ENCODE measurements at regions not wholly inside any gene's neighbourhood (a gene's known extent, or its start where the extent isn't known, plus 50 kb on each side); places are given as distances from the start of the nearest gene placed in this dataset.

DNA sequence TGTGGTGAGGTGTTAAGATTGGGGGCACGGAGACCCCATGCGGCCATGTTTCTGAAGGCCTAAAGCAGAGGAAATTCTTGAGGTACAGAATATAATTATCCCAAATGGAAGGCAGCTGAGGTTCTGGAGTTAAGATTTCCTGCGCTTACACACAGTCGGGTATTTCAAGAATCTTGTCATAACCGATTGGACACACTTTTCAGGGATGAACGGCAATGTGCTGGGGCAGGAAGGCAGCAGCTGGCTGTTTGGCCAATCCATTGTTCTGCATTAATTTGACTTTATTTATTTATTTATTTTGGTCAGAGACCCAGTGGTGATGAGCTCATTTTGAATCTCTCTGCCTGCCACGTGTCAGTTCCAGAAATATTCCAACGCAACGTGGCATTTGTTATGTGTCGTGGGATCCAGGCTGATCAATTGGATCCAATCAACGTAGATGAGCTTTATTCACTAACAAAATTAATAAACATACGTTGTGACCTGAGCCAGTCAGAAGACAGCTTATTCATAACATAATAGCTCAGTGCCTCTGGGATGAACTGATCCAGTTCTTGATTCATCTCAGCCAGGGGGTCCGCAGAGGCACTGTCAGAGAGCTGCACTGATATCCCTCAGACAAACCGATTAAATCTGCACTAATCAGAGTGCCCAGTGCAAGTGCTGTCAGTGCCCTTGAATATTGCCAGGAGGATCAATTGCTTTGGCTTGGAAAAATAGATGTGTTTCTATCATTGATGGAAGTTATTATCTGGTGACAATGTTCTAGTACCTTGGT is 181.0 kb downstream of the KTN1 start:
- Histone ChIP-seq H3K27ac (ENCODE audit: low read length) (no peak overlapping the region), H3K9ac (ENCODE audit: low read length) (no peak overlapping the region), H4K20me1 (ENCODE audit: insufficient read depth, low read depth, low read length) (no peaks in the 10 kb centered on the region), H3K4me1 (ENCODE audit: low read length) (no peaks in the 10 kb centered on the region), H3K9me3 (ENCODE audit: low read length) (no peaks in the 10 kb centered on the region), H3K36me3 (ENCODE audit: insufficient read depth, low read length) (no peaks in the 10 kb centered on the region), H3K4me3 (ENCODE audit: low read length) (no peak overlapping the region), H3K9me2 (replicated peaks; ENCODE audit: insufficient read depth, low read length) (no peaks in the 10 kb centered on the region), H3K79me2 (ENCODE audit: low read length) (no peaks in the 10 kb centered on the region), H3K27me3 (ENCODE audit: low read length) (no peaks in the 10 kb centered on the region), H3K4me2 (ENCODE audit: low read depth, low read length, poor library complexity, severe bottlenecking) (no peak overlapping the region), H2AFZ (ENCODE audit: low read length) (no peak overlapping the region)
- no peak for DNase-seq

DNA sequence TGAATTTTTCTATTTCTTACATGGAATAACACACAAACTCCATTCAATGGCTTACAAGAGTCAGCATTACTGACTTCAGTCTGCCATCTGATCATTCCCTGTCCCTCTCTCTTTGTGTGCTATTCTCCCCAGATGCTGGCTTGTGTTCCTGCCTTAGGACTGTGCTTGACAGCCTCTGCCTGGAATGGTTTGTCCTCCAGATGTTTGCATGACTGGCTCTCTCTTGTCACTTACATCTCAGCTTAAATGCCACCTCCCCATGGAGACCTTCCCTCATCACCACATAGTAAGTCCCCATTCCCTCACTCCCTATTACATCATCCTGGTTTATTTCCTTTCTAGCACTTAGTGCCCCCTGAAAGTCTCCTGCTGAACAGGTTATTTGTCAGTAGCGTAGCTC is 181.6 kb downstream of the KTN1 start:
- Histone ChIP-seq H3K4me3 (ENCODE audit: low read length) (no peak overlapping the region), H3K4me1 (ENCODE audit: low read length) (no peaks in the 10 kb centered on the region), H3K79me2 (ENCODE audit: low read length) (no peaks in the 10 kb centered on the region), H4K20me1 (ENCODE audit: insufficient read depth, low read depth, low read length) (no peaks in the 10 kb centered on the region), H3K27ac (ENCODE audit: low read length) (no peak overlapping the region), H3K9ac (ENCODE audit: low read length) (no peak overlapping the region), H3K36me3 (ENCODE audit: insufficient read depth, low read length) (no peaks in the 10 kb centered on the region), H3K9me2 (replicated peaks; ENCODE audit: insufficient read depth, low read length) (no peaks in the 10 kb centered on the region), H3K4me2 (ENCODE audit: low read depth, low read length, poor library complexity, severe bottlenecking) (no peak overlapping the region), H2AFZ (ENCODE audit: low read length) (no peak overlapping the region), H3K27me3 (ENCODE audit: low read length) (no peaks in the 10 kb centered on the region), H3K9me3 (ENCODE audit: low read length) (no peaks in the 10 kb centered on the region)
- DNase-seq: no peak

DNA sequence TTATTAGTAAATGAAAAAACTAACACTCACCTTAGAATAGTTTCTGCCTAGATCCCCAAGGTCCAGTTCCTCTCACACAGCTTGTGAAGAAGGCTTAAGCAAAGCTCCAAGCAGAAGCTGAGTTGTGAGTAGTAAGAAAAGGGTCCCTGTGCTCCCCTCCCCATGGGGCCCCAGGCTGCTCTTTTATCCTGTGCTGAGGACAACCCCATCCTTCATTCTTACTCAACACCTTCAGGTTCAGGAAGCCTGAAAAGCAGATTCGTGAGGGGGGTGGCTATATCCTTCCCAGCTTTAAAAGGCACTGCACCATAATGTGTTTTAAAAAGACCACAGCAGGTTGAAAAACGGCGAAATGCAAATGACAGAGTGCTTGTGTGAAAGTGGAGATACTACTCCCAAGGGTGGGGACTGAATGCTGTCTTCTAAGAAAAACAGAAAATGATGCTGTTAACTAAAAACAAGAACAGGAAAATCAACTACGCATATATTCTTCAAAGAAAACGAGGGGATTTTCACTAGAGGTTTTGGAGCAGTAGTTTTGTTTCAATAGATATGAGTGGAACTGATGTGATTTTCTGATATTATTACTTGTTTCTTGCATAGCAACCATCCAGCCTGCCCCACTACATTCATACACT is 182.7 kb downstream of the KTN1 start:
- Histone ChIP-seq H4K20me1 (ENCODE audit: insufficient read depth, low read depth, low read length) (no peaks in the 10 kb centered on the region), H2AFZ (ENCODE audit: low read length) (no peak overlapping the region), H3K36me3 (ENCODE audit: insufficient read depth, low read length) (no peaks in the 10 kb centered on the region), H3K9ac (ENCODE audit: low read length) (no peak overlapping the region), H3K79me2 (ENCODE audit: low read length) (no peaks in the 10 kb centered on the region), H3K27ac (ENCODE audit: low read length) (no peak overlapping the region), H3K4me3 (ENCODE audit: low read length) (no peak overlapping the region), H3K27me3 (ENCODE audit: low read length) (no peaks in the 10 kb centered on the region), H3K4me1 (ENCODE audit: low read length) (no peaks in the 10 kb centered on the region), H3K4me2 (ENCODE audit: low read depth, low read length, poor library complexity, severe bottlenecking) (no peak overlapping the region), H3K9me3 (ENCODE audit: low read length) (no peaks in the 10 kb centered on the region), H3K9me2 (replicated peaks; ENCODE audit: insufficient read depth, low read length) (no peaks in the 10 kb centered on the region)
- DNase-seq: no peak

DNA sequence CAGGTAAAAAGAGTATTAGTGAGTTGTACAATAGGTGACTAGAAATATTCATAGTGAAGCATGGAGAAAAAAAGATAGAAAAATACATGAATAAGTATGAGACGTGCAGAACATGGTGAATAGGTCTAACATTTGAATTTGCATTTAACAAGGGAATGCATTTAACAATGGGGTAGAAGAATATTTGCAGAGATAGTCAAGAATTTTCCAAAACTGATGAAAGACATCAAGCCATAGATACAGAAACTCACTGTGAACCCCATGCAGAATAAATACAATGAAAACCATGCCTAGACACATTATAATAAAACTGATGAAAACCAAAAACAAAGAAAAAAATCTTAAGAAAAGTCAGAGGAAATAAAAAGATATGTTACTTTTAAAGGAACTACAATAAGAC is 184.8 kb downstream of the KTN1 start:
- no peaks in the 10 kb centered on the region for H3K9me3 ChIP-seq (ENCODE audit: low read length)
- H3K79me2 ChIP-seq (ENCODE audit: low read length): no peaks in the 10 kb centered on the region
- no peak overlapping the region for H3K27ac ChIP-seq (ENCODE audit: low read length)
- H4K20me1 ChIP-seq (ENCODE audit: insufficient read depth, low read depth, low read length): no peaks in the 10 kb centered on the region
- DNase-seq: no peak
- no peak overlapping the region for H3K4me3 ChIP-seq (ENCODE audit: low read length)
- no peaks in the 10 kb centered on the region for H3K27me3 ChIP-seq (ENCODE audit: low read length)
- no peaks in the 10 kb centered on the region for H3K4me1 ChIP-seq (ENCODE audit: low read length)
- H3K36me3 ChIP-seq (ENCODE audit: insufficient read depth, low read length): no peaks in the 10 kb centered on the region
- H2AFZ ChIP-seq (ENCODE audit: low read length): no peak overlapping the region
- no peak overlapping the region for H3K4me2 ChIP-seq (ENCODE audit: low read depth, low read length, poor library complexity, severe bottlenecking)
- no peaks in the 10 kb centered on the region for H3K9me2 ChIP-seq (replicated peaks; ENCODE audit: insufficient read depth, low read length)
- H3K9ac ChIP-seq (ENCODE audit: low read length): no peak overlapping the region

DNA sequence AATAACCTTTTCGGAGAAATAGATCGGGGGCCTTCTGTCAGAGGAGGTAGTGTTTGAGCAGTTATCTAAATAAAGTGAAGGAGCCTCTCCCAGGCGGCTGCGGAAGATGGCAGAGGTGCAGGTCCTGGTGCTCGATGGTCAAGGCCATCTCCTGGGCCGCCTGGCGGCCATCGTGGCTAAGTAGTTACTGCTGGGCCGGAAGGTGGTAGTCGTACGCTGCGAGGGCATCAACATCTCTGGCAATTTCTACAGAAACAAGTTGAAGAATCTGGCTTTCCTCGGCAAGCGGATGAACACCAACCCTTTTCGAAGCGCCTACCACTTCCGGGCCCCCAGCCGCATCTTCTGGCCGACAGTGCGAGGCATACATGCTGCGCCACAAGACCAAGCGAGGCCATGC is 186.1 kb downstream of the KTN1 start:
- H3K27ac ChIP-seq (ENCODE audit: low read length): no peak overlapping the region
- H3K27me3 ChIP-seq (ENCODE audit: low read length): no peaks in the 10 kb centered on the region
- no peak overlapping the region for H3K4me2 ChIP-seq (ENCODE audit: low read depth, low read length, poor library complexity, severe bottlenecking)
- H3K9ac ChIP-seq (ENCODE audit: low read length): no peak overlapping the region
- H4K20me1 ChIP-seq (ENCODE audit: insufficient read depth, low read depth, low read length): no peaks in the 10 kb centered on the region
- no peak overlapping the region for H2AFZ ChIP-seq (ENCODE audit: low read length)
- H3K9me2 ChIP-seq (replicated peaks; ENCODE audit: insufficient read depth, low read length): no peaks in the 10 kb centered on the region
- H3K9me3 ChIP-seq (ENCODE audit: low read length): no peaks in the 10 kb centered on the region
- H3K36me3 ChIP-seq (ENCODE audit: insufficient read depth, low read length): no peaks in the 10 kb centered on the region
- no peaks in the 10 kb centered on the region for H3K79me2 ChIP-seq (ENCODE audit: low read length)
- H3K4me3 ChIP-seq (ENCODE audit: low read length): no peak overlapping the region
- no peak for DNase-seq
- no peaks in the 10 kb centered on the region for H3K4me1 ChIP-seq (ENCODE audit: low read length)

DNA sequence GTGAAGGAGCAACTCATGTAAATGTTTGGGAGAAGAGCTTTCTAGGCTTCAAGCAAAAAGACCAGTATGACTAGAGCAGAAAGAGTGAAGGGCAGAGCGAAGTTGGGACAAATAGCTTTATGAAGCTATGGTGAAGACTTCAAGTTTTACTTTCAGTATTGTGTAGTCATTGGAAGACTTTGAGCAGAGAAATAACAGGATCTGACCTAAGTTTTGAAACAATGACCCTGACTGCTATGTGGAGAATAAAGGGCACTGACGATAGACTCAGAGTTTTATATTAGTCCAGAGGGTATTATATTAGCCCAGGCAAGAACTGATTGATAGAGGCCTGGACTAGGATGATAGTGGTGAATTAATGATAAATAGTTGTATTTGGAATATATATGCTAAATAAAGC is 187.3 kb downstream of the KTN1 start:
- H3K27ac ChIP-seq (ENCODE audit: low read length): no peak overlapping the region
- no peaks in the 10 kb centered on the region for H3K4me1 ChIP-seq (ENCODE audit: low read length)
- no peaks in the 10 kb centered on the region for H3K27me3 ChIP-seq (ENCODE audit: low read length)
- no peaks in the 10 kb centered on the region for H3K9me3 ChIP-seq (ENCODE audit: low read length)
- H3K79me2 ChIP-seq (ENCODE audit: low read length): no peaks in the 10 kb centered on the region
- DNase-seq: no peak
- no peaks in the 10 kb centered on the region for H3K36me3 ChIP-seq (ENCODE audit: insufficient read depth, low read length)
- H3K9me2 ChIP-seq (replicated peaks; ENCODE audit: insufficient read depth, low read length): no peaks in the 10 kb centered on the region
- H4K20me1 ChIP-seq (ENCODE audit: insufficient read depth, low read depth, low read length): no peaks in the 10 kb centered on the region
- no peak overlapping the region for H3K4me3 ChIP-seq (ENCODE audit: low read length)
- no peak overlapping the region for H2AFZ ChIP-seq (ENCODE audit: low read length)
- H3K4me2 ChIP-seq (ENCODE audit: low read depth, low read length, poor library complexity, severe bottlenecking): no peak overlapping the region
- H3K9ac ChIP-seq (ENCODE audit: low read length): no peak overlapping the region

DNA sequence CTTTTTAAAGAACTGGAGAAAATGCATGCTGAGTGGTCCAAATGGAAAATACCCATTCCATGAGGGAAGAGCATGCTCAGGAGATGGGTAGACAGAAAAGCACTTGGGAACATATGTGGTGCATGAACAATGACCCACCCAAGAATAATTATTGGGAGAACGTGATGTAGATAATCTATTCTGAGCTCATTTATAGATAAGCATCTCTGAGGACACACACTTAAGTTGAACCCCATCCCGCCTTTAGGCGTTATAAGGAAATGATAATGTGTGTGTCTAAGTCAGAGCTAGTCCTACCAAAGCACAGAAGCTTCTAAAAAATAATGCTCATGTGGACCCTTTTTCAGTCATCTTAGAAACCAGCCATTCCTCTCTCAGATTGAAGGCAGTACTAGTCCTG is 189.9 kb downstream of the KTN1 start:
- no peak overlapping the region for H3K9ac ChIP-seq (ENCODE audit: low read length)
- no peak overlapping the region for H2AFZ ChIP-seq (ENCODE audit: low read length)
- no peaks in the 10 kb centered on the region for H3K4me1 ChIP-seq (ENCODE audit: low read length)
- H3K4me3 ChIP-seq (ENCODE audit: low read length): no peak overlapping the region
- no peak for DNase-seq
- H3K79me2 ChIP-seq (ENCODE audit: low read length): no peaks in the 10 kb centered on the region
- no peak overlapping the region for H3K27ac ChIP-seq (ENCODE audit: low read length)
- H4K20me1 ChIP-seq (ENCODE audit: insufficient read depth, low read depth, low read length): no peaks in the 10 kb centered on the region
- H3K4me2 ChIP-seq (ENCODE audit: low read depth, low read length, poor library complexity, severe bottlenecking): no peak overlapping the region
- H3K36me3 ChIP-seq (ENCODE audit: insufficient read depth, low read length): no peaks in the 10 kb centered on the region
- no peaks in the 10 kb centered on the region for H3K27me3 ChIP-seq (ENCODE audit: low read length)
- H3K9me2 ChIP-seq (replicated peaks; ENCODE audit: insufficient read depth, low read length): no peaks in the 10 kb centered on the region
- no peaks in the 10 kb centered on the region for H3K9me3 ChIP-seq (ENCODE audit: low read length)

DNA sequence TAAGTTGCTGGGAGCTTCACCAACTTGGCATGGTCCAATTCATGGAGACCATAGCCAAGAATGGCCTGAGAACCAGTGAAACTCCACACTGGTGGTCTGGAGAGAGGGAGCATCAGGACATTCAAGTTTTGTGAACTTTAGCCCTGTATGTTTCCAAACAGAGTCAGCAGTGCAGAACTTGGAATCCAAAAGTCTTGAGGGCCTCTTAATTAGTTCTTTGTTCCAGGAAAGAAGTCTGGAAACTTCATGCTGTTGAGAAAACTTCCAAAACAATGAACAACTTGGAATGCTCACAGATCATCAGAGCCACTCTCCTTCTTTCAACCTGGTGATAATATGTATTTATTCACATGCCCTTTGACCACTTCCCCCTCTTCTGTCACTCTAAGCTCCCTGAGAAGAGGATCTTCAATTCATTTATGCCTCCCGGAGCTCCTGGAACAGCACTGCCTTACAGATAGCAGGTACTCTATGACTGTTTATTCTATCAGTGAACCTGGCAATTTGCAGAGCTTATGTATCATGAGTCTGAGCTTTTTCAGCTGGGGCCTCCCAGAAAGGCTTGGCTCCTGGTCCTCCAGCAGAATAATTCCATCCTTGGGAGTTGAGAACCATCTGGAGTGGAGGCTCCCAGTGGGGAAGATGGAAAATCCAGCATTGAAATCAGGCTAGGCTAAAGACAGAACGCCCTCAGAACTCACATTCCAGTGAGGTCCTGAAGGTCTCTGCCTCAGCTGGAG is 191.4 kb downstream of the KTN1 start:
- Histone ChIP-seq H3K36me3 (ENCODE audit: insufficient read depth, low read length) (no peaks in the 10 kb centered on the region), H3K4me1 (ENCODE audit: low read length) (no peaks in the 10 kb centered on the region), H4K20me1 (ENCODE audit: insufficient read depth, low read depth, low read length) (no peaks in the 10 kb centered on the region), H3K9me3 (ENCODE audit: low read length) (no peaks in the 10 kb centered on the region), H3K27me3 (ENCODE audit: low read length) (no peaks in the 10 kb centered on the region), H3K9ac (ENCODE audit: low read length) (no peak overlapping the region), H2AFZ (ENCODE audit: low read length) (no peak overlapping the region), H3K27ac (ENCODE audit: low read length) (no peak overlapping the region), H3K4me2 (ENCODE audit: low read depth, low read length, poor library complexity, severe bottlenecking) (no peak overlapping the region), H3K9me2 (replicated peaks; ENCODE audit: insufficient read depth, low read length) (no peaks in the 10 kb centered on the region), H3K4me3 (ENCODE audit: low read length) (no peak overlapping the region), H3K79me2 (ENCODE audit: low read length) (no peaks in the 10 kb centered on the region)
- no peak for DNase-seq

All from Karpas-422 (cell line).